GM21381 (cell line): ENCODE measurements at regions not wholly inside any gene's neighbourhood (a gene's known extent, or its start where the extent isn't known, plus 50 kb on each side); places are given as distances from the start of the nearest gene placed in this dataset.
"Not testable (repeated sequence)": the region's sequence is repeated elsewhere in the genome, so short reads cannot be mapped to it uniquely, and the experiment has no call there.

Experiments used
- ATAC-seq: cut with Tn5 transposase; IDR thresholded peaks from one replicate; pipeline ENCODE4 v1.9.1; 2021; ENCODE audit warnings: mild to moderate bottlenecking, moderate library complexity; ENCODE audit not compliant: unreplicated experiment

- ATAC-seq = no peak
Observed at GRCh38 chr10:4639960-4640359, 186.0 kb upstream of the AKR1E2 start.

GRCh38 chr10:4638099-4638498, 187.9 kb upstream of the AKR1E2 start:
- ATAC-seq = no peak

- ATAC-seq = no peak
Observed at GRCh38 chr10:4637657-4638056, 188.3 kb upstream of the AKR1E2 start.

GRCh38 chr10:4635883-4636282, 190.1 kb upstream of the AKR1E2 start:
- no peak for ATAC-seq

- no peak for ATAC-seq
Observed at GRCh38 chr10:4635388-4635787, 190.6 kb upstream of the AKR1E2 start.

- ATAC-seq = no peak
Observed at GRCh38 chr10:4633776-4634175, 192.2 kb upstream of the AKR1E2 start.

GRCh38 chr10:4633186-4633585, 192.8 kb upstream of the AKR1E2 start:
- ATAC-seq = no peak

- no peak for ATAC-seq
Observed at GRCh38 chr10:4632757-4633156, 193.2 kb upstream of the AKR1E2 start.

GRCh38 chr10:4626919-4627318, 199.1 kb upstream of the AKR1E2 start:
- no peak for ATAC-seq

GRCh38 chr10:4623757-4624420, 202.1 kb upstream of the AKR1E2 start:
- no peak for ATAC-seq

GRCh38 chr10:4623200-4623599, 202.8 kb upstream of the AKR1E2 start:
- ATAC-seq = no peak

GRCh38 chr10:4622384-4622783, 203.6 kb upstream of the AKR1E2 start:
- no peak for ATAC-seq

GRCh38 chr10:4617589-4617988, 208.4 kb upstream of the AKR1E2 start:
- no peak for ATAC-seq

- ATAC-seq = no peak
Observed at GRCh38 chr10:4615042-4615441, 211.0 kb upstream of the AKR1E2 start.

- ATAC-seq = no peak
Observed at GRCh38 chr10:4609251-4609650, 216.8 kb upstream of the AKR1E2 start.

- ATAC-seq = no peak
Observed at GRCh38 chr10:4607681-4608080, 218.3 kb upstream of the AKR1E2 start.

- no peak for ATAC-seq
Observed at GRCh38 chr10:4606856-4607636, 219.0 kb upstream of the AKR1E2 start.

- no peak for ATAC-seq
Observed at GRCh38 chr10:4602764-4603491, 223.1 kb upstream of the AKR1E2 start.

GRCh38 chr10:4599471-4599870, 226.5 kb upstream of the AKR1E2 start:
- ATAC-seq = no peak

- not testable (repeated sequence) for ATAC-seq
Observed at GRCh38 chr10:4597898-4598297, 228.1 kb upstream of the AKR1E2 start.

GRCh38 chr10:4596951-4597350, 229.1 kb upstream of the AKR1E2 start:
- ATAC-seq = no peak
